Mesendoderm (in vitro differentiated cells): ENCODE measurements at regions not wholly inside any gene's neighbourhood (a gene's known extent, or its start where the extent isn't known, plus 50 kb on each side); places are given as distances from the start of the nearest gene placed in this dataset.

Experiments
- DNase-seq: peaks from one replicate; pipeline ENCODE4 v3.0.0; 2013
- H2AK5ac ChIP-seq: 2 replicates; pipeline ENCODE4 v1.6.1; 2013; ENCODE audit warnings: low read length, inconsistent platforms
- H2BK120ac ChIP-seq: 2 replicates; pipeline ENCODE4 v1.6.1; 2013; ENCODE audit warnings: low read depth, mild to moderate bottlenecking, low read length, moderate library complexity, mixed read lengths
- H2BK15ac ChIP-seq: replicated peaks from 2 replicates; pipeline ENCODE4 v1.6.1; 2013; ENCODE audit warnings: low read depth, mild to moderate bottlenecking, moderate library complexity
- H2BK5ac ChIP-seq: 2 replicates; pipeline ENCODE4 v1.6.1; 2013; ENCODE audit warnings: low read length, inconsistent platforms
- H3K18ac ChIP-seq: 2 replicates; pipeline ENCODE4 v1.6.1; 2013; ENCODE audit warnings: mild to moderate bottlenecking, low read length, mixed read lengths
- H3K23ac ChIP-seq: one replicate; pipeline ENCODE4 v1.6.1; 2013; ENCODE audit warnings: low read length
- H3K27ac ChIP-seq: 2 replicates; pipeline ENCODE4 v1.5.1; 2013; ENCODE audit warnings: low read depth, mild to moderate bottlenecking, inconsistent platforms, low read length, moderate library complexity
- H3K27me3 ChIP-seq: 2 replicates; pipeline ENCODE4 v1.6.1; 2013; ENCODE audit warnings: low read length, control low read depth, mild to moderate bottlenecking, inconsistent platforms; ENCODE audit not compliant: insufficient read depth, poor library complexity
- H3K36me3 ChIP-seq: 2 replicates; pipeline ENCODE4 v1.6.1; 2013; ENCODE audit warnings: low read length, inconsistent platforms; ENCODE audit not compliant: control insufficient read depth, insufficient read depth
- H3K4ac ChIP-seq: one replicate; pipeline ENCODE4 v1.6.1; 2013; ENCODE audit warnings: low read depth, mild to moderate bottlenecking, low read length, moderate library complexity
- H3K4me1 ChIP-seq: 2 replicates; pipeline ENCODE4 v1.6.1; 2013; ENCODE audit warnings: low read depth, low read length, inconsistent platforms; ENCODE audit not compliant: control insufficient read depth
- H3K4me2 ChIP-seq: 2 replicates; pipeline ENCODE4 v1.6.1; 2013; ENCODE audit warnings: low read length
- H3K4me3 ChIP-seq: 2 replicates; pipeline ENCODE4 v1.5.1; 2013; ENCODE audit warnings: mild to moderate bottlenecking, low read length
- H3K56ac ChIP-seq: one replicate; pipeline ENCODE4 v1.6.1; 2013; ENCODE audit warnings: low read length
- H3K79me1 ChIP-seq: 2 replicates; pipeline ENCODE4 v1.6.1; 2013; ENCODE audit warnings: low read length, inconsistent platforms
- H3K79me2 ChIP-seq: 2 replicates; pipeline ENCODE4 v1.6.1; 2013; ENCODE audit warnings: mild to moderate bottlenecking, low read length; ENCODE audit not compliant: control insufficient read depth, insufficient read depth
- H3K9ac ChIP-seq: 2 replicates; pipeline ENCODE4 v1.6.1; 2013; ENCODE audit warnings: low read length, inconsistent platforms
- H4K5ac ChIP-seq: one replicate; pipeline ENCODE4 v1.6.1; 2013; ENCODE audit warnings: low read length
- H4K8ac ChIP-seq: one replicate; pipeline ENCODE4 v1.6.1; 2013; ENCODE audit warnings: low read depth, mild to moderate bottlenecking, control low read depth, low read length, moderate library complexity
- WGBS: extraction: QIAGEN DNeasy Blood & Tissue Kit; methylation state at CpG from one replicate; pipeline ENCODE4 v1.1.7; 2013; ENCODE audit warnings: low lambda C conversion rate, missing lambda C conversion rate; ENCODE audit not compliant: insufficient coverage; ENCODE audit errors: extremely low coverage; 5-methylcytosine and 5-hydroxymethylcytosine counted together

- H4K5ac ChIP-seq = no peak overlapping the region
- no peak overlapping the region for H3K18ac ChIP-seq
- H3K79me1 ChIP-seq = no peaks in the 10 kb centered on the region
- no peaks in the 10 kb centered on the region for H3K27me3 ChIP-seq
- no peaks in the 10 kb centered on the region for H3K36me3 ChIP-seq
- DNase-seq = no peak
- no peak overlapping the region for H3K9ac ChIP-seq
- H3K27ac ChIP-seq = no peak overlapping the region
- no peak overlapping the region for H3K56ac ChIP-seq
- H2BK5ac ChIP-seq = no peak overlapping the region
- no peak overlapping the region for H4K8ac ChIP-seq
- no peak overlapping the region for H2BK15ac ChIP-seq
- H3K4me3 ChIP-seq = no peak overlapping the region
- H2BK120ac ChIP-seq = no peak overlapping the region
- H3K4me2 ChIP-seq = no peak overlapping the region
- H3K4me1 ChIP-seq = no peaks in the 10 kb centered on the region
- no peak overlapping the region for H3K4ac ChIP-seq
- no peak overlapping the region for H2AK5ac ChIP-seq
- H3K79me2 ChIP-seq = no peaks in the 10 kb centered on the region
- H3K23ac ChIP-seq = no peak overlapping the region
- no CpG with 5 or more reads among the region's 4 CpGs for WGBS
Observed at GRCh38 chr11:23688411-23688810, 808.4 kb upstream of the LUZP2 start.

GRCh38 chr11:23688835-23689234, 808.0 kb upstream of the LUZP2 start:
- H3K9ac ChIP-seq = no peak overlapping the region
- no peaks in the 10 kb centered on the region for H3K4me1 ChIP-seq
- H3K23ac ChIP-seq = no peak overlapping the region
- no peak overlapping the region for H3K4ac ChIP-seq
- no peak overlapping the region for H3K4me2 ChIP-seq
- peak; percentile 11 for DNase-seq
- no peak overlapping the region for H2BK5ac ChIP-seq
- no peak overlapping the region for H3K4me3 ChIP-seq
- H3K36me3 ChIP-seq = no peaks in the 10 kb centered on the region
- no CpG with 5 or more reads among the region's 4 CpGs for WGBS
- H3K56ac ChIP-seq = no peak overlapping the region
- no peak overlapping the region for H3K18ac ChIP-seq
- H2AK5ac ChIP-seq = no peak overlapping the region
- no peak overlapping the region for H4K5ac ChIP-seq
- no peaks in the 10 kb centered on the region for H3K79me2 ChIP-seq
- no peaks in the 10 kb centered on the region for H3K79me1 ChIP-seq
- no peak overlapping the region for H2BK15ac ChIP-seq
- H3K27ac ChIP-seq = no peak overlapping the region
- H3K27me3 ChIP-seq = no peaks in the 10 kb centered on the region
- no peak overlapping the region for H4K8ac ChIP-seq
- no peak overlapping the region for H2BK120ac ChIP-seq

- no peak overlapping the region for H3K27ac ChIP-seq
- no peak overlapping the region for H3K4ac ChIP-seq
- H3K27me3 ChIP-seq = no peaks in the 10 kb centered on the region
- H3K36me3 ChIP-seq = no peaks in the 10 kb centered on the region
- no peak overlapping the region for H3K23ac ChIP-seq
- no peaks in the 10 kb centered on the region for H3K4me1 ChIP-seq
- no CpG with 5 or more reads among the region's 5 CpGs for WGBS
- H2AK5ac ChIP-seq = no peak overlapping the region
- no peak overlapping the region for H4K8ac ChIP-seq
- H4K5ac ChIP-seq = no peak overlapping the region
- no peak overlapping the region for H3K9ac ChIP-seq
- H2BK5ac ChIP-seq = no peak overlapping the region
- H2BK120ac ChIP-seq = no peak overlapping the region
- no peak overlapping the region for H3K56ac ChIP-seq
- H3K79me2 ChIP-seq = no peaks in the 10 kb centered on the region
- H3K4me3 ChIP-seq = no peak overlapping the region
- no peak overlapping the region for H2BK15ac ChIP-seq
- no peak overlapping the region for H3K4me2 ChIP-seq
- H3K79me1 ChIP-seq = no peaks in the 10 kb centered on the region
- H3K18ac ChIP-seq = no peak overlapping the region
- DNase-seq = no peak
Observed at GRCh38 chr11:23696688-23697415, 800.0 kb upstream of the LUZP2 start.

- Histone ChIP-seq H2BK15ac (no peak overlapping the region), H3K56ac (no peak overlapping the region), H3K27me3 (no peaks in the 10 kb centered on the region), H3K4me1 (no peaks in the 10 kb centered on the region), H3K4me3 (no peak overlapping the region), H4K8ac (no peak overlapping the region), H3K36me3 (no peaks in the 10 kb centered on the region), H3K4ac (no peak overlapping the region), H3K18ac (no peak overlapping the region), H2AK5ac (no peak overlapping the region), H2BK120ac (no peak overlapping the region), H2BK5ac (no peak overlapping the region), H3K4me2 (no peak overlapping the region), H3K79me1 (no peaks in the 10 kb centered on the region), H4K5ac (no peak overlapping the region), H3K79me2 (no peaks in the 10 kb centered on the region), H3K9ac (no peak overlapping the region), H3K27ac (no peak overlapping the region), H3K23ac (no peak overlapping the region)
- WGBS = no CpG with 5 or more reads among the region's 1 CpG
- no peak for DNase-seq
Observed at GRCh38 chr11:23704183-23704582, 792.7 kb upstream of the LUZP2 start.

GRCh38 chr11:23711981-23712380, 784.9 kb upstream of the LUZP2 start:
- Histone ChIP-seq H4K5ac (no peak overlapping the region), H3K9ac (no peak overlapping the region), H3K36me3 (no peaks in the 10 kb centered on the region), H3K18ac (no peak overlapping the region), H2BK15ac (no peak overlapping the region), H3K27me3 (no peaks in the 10 kb centered on the region), H3K56ac (no peak overlapping the region), H2AK5ac (no peak overlapping the region), H4K8ac (no peak overlapping the region), H2BK5ac (no peak overlapping the region), H3K4me1 (no peaks in the 10 kb centered on the region), H3K27ac (no peak overlapping the region), H3K23ac (no peak overlapping the region), H3K79me2 (no peaks in the 10 kb centered on the region), H3K79me1 (no peaks in the 10 kb centered on the region), H3K4me3 (no peak overlapping the region), H2BK120ac (no peak overlapping the region), H3K4ac (no peak overlapping the region), H3K4me2 (no peak overlapping the region)
- no CpG with 5 or more reads among the region's 1 CpG for WGBS
- peak; percentile 74 for DNase-seq

GRCh38 chr11:23719016-23719415, 777.8 kb upstream of the LUZP2 start:
- WGBS = no CpG with 5 or more reads among the region's 3 CpGs
- H3K36me3 ChIP-seq = no peaks in the 10 kb centered on the region
- DNase-seq = no peak
- no peaks in the 10 kb centered on the region for H3K4me1 ChIP-seq
- H4K5ac ChIP-seq = no peak overlapping the region
- no peaks in the 10 kb centered on the region for H3K79me1 ChIP-seq
- no peak overlapping the region for H2AK5ac ChIP-seq
- H3K23ac ChIP-seq = no peak overlapping the region
- H2BK15ac ChIP-seq = no peak overlapping the region
- H3K27ac ChIP-seq = no peak overlapping the region
- no peak overlapping the region for H3K4ac ChIP-seq
- no peak overlapping the region for H2BK5ac ChIP-seq
- H3K27me3 ChIP-seq = no peaks in the 10 kb centered on the region
- H3K4me2 ChIP-seq = no peak overlapping the region
- no peak overlapping the region for H3K4me3 ChIP-seq
- no peak overlapping the region for H3K18ac ChIP-seq
- no peaks in the 10 kb centered on the region for H3K79me2 ChIP-seq
- H3K9ac ChIP-seq = no peak overlapping the region
- no peak overlapping the region for H4K8ac ChIP-seq
- no peak overlapping the region for H2BK120ac ChIP-seq
- no peak overlapping the region for H3K56ac ChIP-seq
